Gastroesophageal sphincter (tissue), 4 donors: ENCODE measurements at regions not wholly inside any gene's neighbourhood (a gene's known extent, or its start where the extent isn't known, plus 50 kb on each side); places are given as distances from the start of the nearest gene placed in this dataset.

Experiments
- ATAC-seq: fragments of 150-250 bp; one replicate; pipeline ENCODE4 v1.9.1; 2016; ENCODE audit warnings: mild to moderate bottlenecking, moderate library complexity
- H3K27ac ChIP-seq, 4 donors: fragments of 200-600 bp; sonication (generic) in 3 of 4; 1 replicate in 3 of 4; 2 replicates in 1 of 4; pipeline ENCODE4 v1.5.1; 2016 to 2019
- H3K27me3 ChIP-seq: fragments of 200-600 bp; sonication (generic); one replicate; pipeline ENCODE4 v1.5.1; 2019
- H3K36me3 ChIP-seq, 2 donors: fragments of 200-600 bp; sonication (generic); one replicate each; pipeline ENCODE4 v1.5.1; 2019; ENCODE audit warnings: control low read depth in 1 of 2
- H3K4me1 ChIP-seq, 3 donors: fragments of 200-600 bp; sonication (generic); 1 replicate in 2 of 3; 2 replicates in 1 of 3; pipeline ENCODE4 v1.5.1; 2016 to 2019; ENCODE audit warnings: control low read depth in 2 of 3
- H3K4me3 ChIP-seq, 2 donors: fragments of 200-600 bp; sonication (generic); one replicate each; pipeline ENCODE4 v1.5.1; 2019; ENCODE audit warnings: mild to moderate bottlenecking in 1 of 2, moderate library complexity in 1 of 2
- H3K9me3 ChIP-seq, 3 donors: fragments of 200-600 bp; sonication (generic); one replicate each; pipeline ENCODE4 v1.5.1; 2017 to 2019; ENCODE audit warnings: control low read depth in 2 of 3
- CTCF ChIP-seq, 4 experiments: fragments of 200-600 bp in 2 of 4; fragments of 450-650 bp in 2 of 4; sonication (generic) in 1 of 4; IDR thresholded peaks; one replicate each; pipeline ENCODE4 v1.5.1; 2017 to 2019; ENCODE audit warnings: antibody characterized with exemption in 4 of 4, mild to moderate bottlenecking in 2 of 4, moderate library complexity in 2 of 4
- EP300 ChIP-seq: sonication (generic); formaldehyde crosslinking; IDR thresholded peaks from one replicate; pipeline ENCODE4 v1.6.1; 2017; ENCODE audit warnings: antibody characterized with exemption, mild to moderate bottlenecking
- POLR2A ChIP-seq, 2 donors: fragments of 450-650 bp; IDR thresholded peaks; one replicate each; pipeline ENCODE4 v1.6.1; 2017; ENCODE audit warnings: antibody characterized with exemption in 2 of 2, mild to moderate bottlenecking in 2 of 2, moderate library complexity in 1 of 2
- POLR2AphosphoS5 ChIP-seq: sonication (generic); formaldehyde crosslinking; IDR thresholded peaks from one replicate; pipeline ENCODE4 v1.6.1; 2017; ENCODE audit warnings: antibody characterized with exemption
- WGBS, 2 donors: methylation state at CpG; one replicate each; pipeline ENCODE4 v1.1.5; 2018; ENCODE audit warnings: low coverage in 1 of 2; 5-methylcytosine and 5-hydroxymethylcytosine counted together

GRCh38 chr4:17096692-17097091 lies 198.2 kb upstream of the LDB2 start:
- Histone ChIP-seq H3K36me3 (no peaks in the 10 kb centered on the region), H3K4me1 (peaks cover 0 to 8% (median 0%) of the 10 kb centered on the region in 3 donors), H3K27ac (no peak overlapping the region), H3K27me3 (no peaks in the 10 kb centered on the region), H3K9me3 (no peaks in the 10 kb centered on the region), H3K4me3 (no peak overlapping the region)
- no peak for ATAC-seq
- TF ChIP-seq POLR2AphosphoS5: no peak
- no peak for TF ChIP-seq EP300
- WGBS, 2 donors: 85 to 94% methylated on average over 5 of the region's 5 CpGs

GRCh38 chr4:17095771-17096170 lies 197.3 kb upstream of the LDB2 start:
- H3K4me1 ChIP-seq: peaks cover 0 to 8% (median 0%) of the 10 kb centered on the region in 3 donors
- 70 to 85% methylated on average over 2 of the region's 2 CpGs for whole genome bisulfite sequencing, 2 donors
- no peaks in the 10 kb centered on the region for H3K36me3 ChIP-seq
- no peaks in the 10 kb centered on the region for H3K27me3 ChIP-seq
- TF ChIP-seq POLR2A (IDR thresholded peaks at IDR 0.05): no peak
- TF ChIP-seq EP300: no peak
- TF ChIP-seq POLR2AphosphoS5: no peak
- TF ChIP-seq CTCF (IDR thresholded peaks at IDR 0.05): no peak
- no peak for ATAC-seq
- H3K27ac ChIP-seq: no peak overlapping the region
- H3K9me3 ChIP-seq: no peaks in the 10 kb centered on the region
- no peak overlapping the region for H3K4me3 ChIP-seq

- Histone ChIP-seq H3K9me3 (no peaks in the 10 kb centered on the region), H3K4me3 (no peak overlapping the region), H3K36me3 (no peaks in the 10 kb centered on the region), H3K27ac (no peak overlapping the region), H3K4me1 (peaks cover 0 to 8% (median 0%) of the 10 kb centered on the region in 3 donors), H3K27me3 (no peaks in the 10 kb centered on the region)
- TF ChIP-seq POLR2AphosphoS5 (no peak), CTCF (IDR thresholded peaks at IDR 0.05) (no peak), POLR2A (IDR thresholded peaks at IDR 0.05) (no peak), EP300 (no peak)
- 50% methylated on average over 3 of the region's 3 CpGs; no CpG with 5 or more reads in 1 of the 2 donors for WGBS, 2 donors
- ATAC-seq: no peak
Measured at GRCh38 chr4:17094876-17095210, 196.4 kb upstream of the LDB2 start.

- Histone ChIP-seq H3K27ac (no peak overlapping the region), H3K27me3 (no peaks in the 10 kb centered on the region), H3K36me3 (no peaks in the 10 kb centered on the region), H3K4me1 (peaks cover 0 to 8% (median 0%) of the 10 kb centered on the region in 3 donors), H3K9me3 (no peaks in the 10 kb centered on the region), H3K4me3 (no peak overlapping the region)
- TF ChIP-seq CTCF (IDR thresholded peaks at IDR 0.05): no peak
- no peak for TF ChIP-seq POLR2A (IDR thresholded peaks at IDR 0.05)
- no peak for TF ChIP-seq EP300
- no peak for TF ChIP-seq POLR2AphosphoS5
- no peak for ATAC-seq
- 45 to 55% methylated on average over 4 of the region's 4 CpGs for WGBS, 2 donors
Measured at GRCh38 chr4:17094159-17094875, 195.9 kb upstream of the LDB2 start.

- WGBS, 2 donors: 74 to 91% methylated on average over 3 to 5 of the region's 5 CpGs
- Histone ChIP-seq H3K27ac (no peak overlapping the region), H3K27me3 (no peaks in the 10 kb centered on the region), H3K9me3 (no peaks in the 10 kb centered on the region), H3K4me3 (no peak overlapping the region), H3K36me3 (no peaks in the 10 kb centered on the region), H3K4me1 (peaks cover 0 to 8% (median 0%) of the 10 kb centered on the region in 3 donors)
- no peak for ATAC-seq
- no peak for TF ChIP-seq POLR2AphosphoS5
Measured at GRCh38 chr4:17093481-17093880, 195.0 kb upstream of the LDB2 start.

GRCh38 chr4:17092736-17093437 lies 194.4 kb upstream of the LDB2 start:
- WGBS, 2 donors: 60 to 80% methylated on average over 1 of the region's 2 CpGs
- H3K4me3 ChIP-seq: no peak overlapping the region
- no peak for ATAC-seq
- H3K27me3 ChIP-seq: no peaks in the 10 kb centered on the region
- no peaks in the 10 kb centered on the region for H3K9me3 ChIP-seq
- H3K4me1 ChIP-seq: peaks cover 0 to 8% (median 0%) of the 10 kb centered on the region in 3 donors
- no peaks in the 10 kb centered on the region for H3K36me3 ChIP-seq
- H3K27ac ChIP-seq: no peak overlapping the region
- TF ChIP-seq CTCF (IDR thresholded peaks at IDR 0.05): no peak
- TF ChIP-seq POLR2AphosphoS5: no peak
- TF ChIP-seq EP300: no peak
- no peak for TF ChIP-seq POLR2A (IDR thresholded peaks at IDR 0.05)
